PC-9 (cell line): ENCODE measurements at regions not wholly inside any gene's neighbourhood (a gene's known extent, or its start where the extent isn't known, plus 50 kb on each side); places are given as distances from the start of the nearest gene placed in this dataset.

Experiments used
- BruUV-seq: library from RNA; stranded (reverse); fragments of 400-500 nt; replicated peaks from 2 replicates; lab custom pipeline; 2021; lab: Mats Ljungman, UMichigan
- CTCF ChIA-PET: fragments of 300-600 bp; sonication (Branson Sonifier 250); formaldehyde crosslinking; loops from one replicate; lab custom pipeline; 2022; ENCODE audit warnings: antibody characterized with exemption; lab: Charles Lee
- POLR2A ChIA-PET: fragments of 300-600 bp; sonication (Branson Sonifier 250); formaldehyde crosslinking; loops from one replicate; lab custom pipeline; 2022; ENCODE audit warnings: antibody characterized with exemption; ENCODE audit not compliant: unreplicated experiment; lab: Charles Lee
- DNase-seq, 2 experiments: peaks; one replicate each; pipeline versions ENCODE4 v3.0.0 to v3.0.0-alpha.2; 2015 to 2022; ENCODE audit warnings: mixed read lengths in 1 of 2
- H2AFZ ChIP-seq: fragments of 200-600 bp; sonication (generic); 2 replicates; pipeline ENCODE4 v1.8.1; 2017; ENCODE audit warnings: antibody characterized with exemption
- H3F3A ChIP-seq: fragments of 200-600 bp; sonication (generic); 2 replicates; pipeline ENCODE4 v1.8.1; 2017; ENCODE audit warnings: antibody characterized with exemption, mild to moderate bottlenecking, low read depth; ENCODE audit not compliant: insufficient read depth
- H3K27ac ChIP-seq: fragments of 200-600 bp; sonication (generic); 2 replicates; pipeline ENCODE4 v1.6.1; 2016; ENCODE audit warnings: mixed run types
- H3K27me3 ChIP-seq: fragments of 200-600 bp; sonication (generic); 2 replicates; pipeline ENCODE4 v1.6.1; 2016; ENCODE audit warnings: low read depth, mixed run types; ENCODE audit not compliant: insufficient read depth
- H3K36me3 ChIP-seq: fragments of 200-600 bp; sonication (generic); 2 replicates; pipeline ENCODE4 v1.6.1; 2016; ENCODE audit warnings: low read depth, mixed run types
- H3K4me1 ChIP-seq: fragments of 200-600 bp; sonication (generic); replicated peaks from 2 replicates; pipeline ENCODE4 v1.6.1; 2016; ENCODE audit warnings: mixed run types; ENCODE audit not compliant: insufficient read depth
- H3K4me2 ChIP-seq: fragments of 200-600 bp; sonication (generic); 2 replicates; pipeline ENCODE4 v1.6.1; 2017; ENCODE audit warnings: mixed run types
- H3K4me3 ChIP-seq: fragments of 200-600 bp; sonication (generic); 2 replicates; pipeline ENCODE4 v1.6.1; 2016; ENCODE audit warnings: mixed run types
- H3K79me2 ChIP-seq: fragments of 200-600 bp; sonication (generic); 2 replicates; pipeline ENCODE4 v1.6.1; 2017; ENCODE audit warnings: low read depth, mixed run types
- H3K9me2 ChIP-seq: fragments of 200-600 bp; sonication (generic); 2 replicates; pipeline ENCODE4 v1.8.1; 2017; ENCODE audit warnings: mild to moderate bottlenecking; ENCODE audit not compliant: insufficient read depth
- H3K9me3 ChIP-seq: fragments of 200-600 bp; sonication (generic); 2 replicates; pipeline ENCODE4 v1.8.1; 2016; ENCODE audit warnings: low read depth; ENCODE audit not compliant: insufficient read depth
- H4K20me1 ChIP-seq: fragments of 200-600 bp; sonication (generic); 2 replicates; pipeline ENCODE4 v1.8.1; 2017; ENCODE audit not compliant: insufficient read depth
- CTCF ChIP-seq: fragments of 200-600 bp; sonication (generic); conservative IDR thresholded peaks from 2 replicates; pipeline ENCODE4 v1.6.1; 2017; ENCODE audit warnings: mixed run types, antibody characterized with exemption, mild to moderate bottlenecking, moderate library complexity
- EZH2 ChIP-seq: fragments of 200-600 bp; sonication (generic); IDR thresholded peaks from 2 replicates; pipeline ENCODE4 v1.8.0; 2017; ENCODE audit warnings: antibody characterized with exemption, low read depth
- intact Hi-C: fragments of 100-400 bp; cut with micrococcal nuclease; formaldehyde crosslinking; loops from one replicate; pipeline ENCODE4 v1.10.0; 2022; ENCODE audit not compliant: unreplicated experiment

GRCh38 chr2:226452768-226453167 is 346.9 kb downstream of the IRS1 start:
- Histone ChIP-seq H3K4me2 (no peak overlapping the region), H3K36me3 (no peaks in the 10 kb centered on the region), H3K27me3 (no peaks in the 10 kb centered on the region), H3F3A (no peaks in the 10 kb centered on the region), H2AFZ (no peak overlapping the region), H3K79me2 (no peaks in the 10 kb centered on the region), H3K9me3 (peaks cover 4% of the 10 kb centered on the region), H3K4me3 (no peak overlapping the region), H4K20me1 (no peaks in the 10 kb centered on the region), H3K4me1 (no peaks in the 10 kb centered on the region), H3K27ac (no peak overlapping the region), H3K9me2 (no peaks in the 10 kb centered on the region)
- no peak for DNase-seq
- ChIA-PET POLR2A (no interaction called here), CTCF (no interaction called here)
- intact Hi-C loops: no loop called here
- no TSS peak for BruUV-seq
- no peak for TF ChIP-seq CTCF
- TF ChIP-seq EZH2: no peak

GRCh38 chr2:226451486-226451885 is 348.1 kb downstream of the IRS1 start:
- Histone ChIP-seq H3F3A (no peaks in the 10 kb centered on the region), H3K36me3 (0 out of 2 replicates have a peak, but pooled peaks cover 1% of the 10 kb centered on the region), H2AFZ (no peak overlapping the region), H3K4me3 (no peak overlapping the region), H4K20me1 (no peaks in the 10 kb centered on the region), H3K27ac (no peak overlapping the region), H3K9me2 (no peaks in the 10 kb centered on the region; the same call in 1 of the 2 replicates), H3K4me2 (no peak overlapping the region), H3K27me3 (no peaks in the 10 kb centered on the region), H3K79me2 (no peaks in the 10 kb centered on the region), H3K9me3 (peaks cover 4% of the 10 kb centered on the region), H3K4me1 (no peaks in the 10 kb centered on the region)
- POLR2A ChIA-PET: no interaction called here
- no peak for DNase-seq
- BruUV-seq: no TSS peak
- intact Hi-C loops: no loop called here
- CTCF ChIA-PET: no interaction called here
- TF ChIP-seq EZH2 (no peak), CTCF (no peak)

- DNase-seq: no peak
- H3K27ac ChIP-seq: no peak overlapping the region
- no peaks in the 10 kb centered on the region for H3K4me1 ChIP-seq
- H3K9me3 ChIP-seq: peaks cover 8% of the 10 kb centered on the region
- 0 out of 2 replicates have a peak, but pooled peaks cover 5% of the 10 kb centered on the region for H3K36me3 ChIP-seq
- H3K79me2 ChIP-seq: no peaks in the 10 kb centered on the region
- no peak overlapping the region for H3K4me3 ChIP-seq
- POLR2A ChIA-PET: no interaction called here
- CTCF ChIA-PET: no interaction called here
- no peaks in the 10 kb centered on the region for H3F3A ChIP-seq
- H3K27me3 ChIP-seq: no peaks in the 10 kb centered on the region
- H4K20me1 ChIP-seq: no peaks in the 10 kb centered on the region
- H3K9me2 ChIP-seq: no peaks in the 10 kb centered on the region; the same call in 1 of the 2 replicates
- no peak for TF ChIP-seq CTCF
- no peak for TF ChIP-seq EZH2
- H3K4me2 ChIP-seq: no peak overlapping the region
- intact Hi-C loops: no loop called here
- BruUV-seq: no TSS peak
- no peak overlapping the region for H2AFZ ChIP-seq
Observed at GRCh38 chr2:226450141-226450540, 349.5 kb downstream of the IRS1 start.
